Fibroblast of skin of back (primary cell): ENCODE measurements at regions not wholly inside any gene's neighbourhood (a gene's known extent, or its start where the extent isn't known, plus 50 kb on each side); places are given as distances from the start of the nearest gene placed in this dataset.
"Not testable (repeated sequence)": the region's sequence is repeated elsewhere in the genome, so short reads cannot be mapped to it uniquely, and the experiment has no call there.

Experiments used
- DNase-seq: peaks from one replicate; pipeline ENCODE4 v3.0.0-alpha.2; 2013

DNA sequence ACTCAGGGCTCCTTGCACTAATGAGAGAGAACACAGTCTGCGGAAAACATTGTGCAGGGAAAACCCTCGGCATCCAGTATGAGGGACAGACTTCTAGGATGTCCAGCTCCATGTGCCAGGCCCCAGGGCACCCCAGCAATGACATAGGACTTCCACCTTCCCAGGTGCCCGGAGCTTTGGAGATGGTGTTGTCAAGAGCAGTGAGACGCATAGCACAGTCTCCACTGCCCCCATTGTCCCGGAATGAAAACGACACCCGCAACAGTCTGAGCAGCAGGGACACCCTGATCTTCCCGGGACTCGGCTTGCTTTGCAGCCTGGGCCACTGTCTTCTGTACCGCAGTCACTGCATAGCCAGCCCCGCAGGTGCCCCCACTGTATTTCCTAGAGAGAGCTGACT, 339.2 kb upstream of the ADARB2 start:
- DNase-seq, result no peak

DNA sequence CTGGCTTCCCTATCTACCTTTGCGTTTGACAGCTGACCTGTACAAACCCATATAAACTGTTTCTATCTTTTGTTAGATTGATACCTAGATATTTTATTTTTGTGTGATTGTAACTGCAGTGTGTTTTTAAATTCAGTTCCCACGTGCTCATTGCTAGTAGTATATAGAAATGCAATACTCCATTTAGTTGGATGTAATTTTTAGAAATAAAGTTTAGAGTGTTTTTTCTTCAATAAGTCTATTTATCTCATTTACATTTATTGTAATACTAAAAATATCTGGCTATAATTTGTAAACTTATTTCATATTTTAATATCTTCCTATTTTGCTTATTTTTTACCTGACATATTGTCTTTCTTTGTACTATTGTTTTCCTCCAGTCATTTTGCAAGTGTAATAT, 329.7 kb upstream of the ADARB2 start:
- no peak for DNase-seq

- DNase-seq, result no peak
Measured at GRCh38 chr10:2054728-2055127, 317.4 kb upstream of the ADARB2 start.

DNA sequence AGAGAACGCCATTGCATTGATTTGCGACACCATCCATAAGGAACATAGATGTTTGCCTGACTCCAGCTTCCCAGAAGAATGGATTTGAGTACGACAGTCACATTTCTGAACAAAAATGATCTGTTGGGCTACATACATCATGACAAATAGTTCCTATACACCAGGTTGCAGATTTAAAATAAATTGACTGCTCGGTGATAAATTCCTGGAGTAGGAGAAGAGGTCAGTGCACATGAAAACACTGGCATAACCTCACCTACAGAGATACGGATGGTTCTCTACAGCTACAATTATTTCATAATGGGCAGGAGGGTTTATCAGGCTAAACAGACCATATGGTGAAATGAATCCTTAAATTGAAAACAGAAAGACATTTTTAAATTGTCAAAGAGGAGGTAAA, 316.5 kb upstream of the ADARB2 start:
- no peak for DNase-seq

- no peak for DNase-seq
Measured at GRCh38 chr10:2051108-2051507, 313.8 kb upstream of the ADARB2 start.

DNA sequence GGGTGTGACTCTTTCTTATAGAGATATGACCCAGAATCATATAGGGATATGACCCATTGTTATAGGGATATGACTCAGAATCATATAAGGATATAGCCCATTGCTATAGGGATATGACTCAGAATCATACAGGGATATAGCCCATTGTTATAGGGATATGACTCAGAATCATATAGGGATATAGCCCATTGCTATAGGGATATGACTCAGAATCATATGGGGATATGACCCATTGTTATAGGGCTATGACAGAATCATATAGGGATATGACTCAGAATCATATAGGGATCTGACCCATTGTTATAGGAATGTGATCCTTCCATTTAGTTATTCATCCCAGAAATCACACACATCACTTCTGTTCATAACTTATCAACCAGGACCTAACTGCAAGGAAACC, 312.2 kb upstream of the ADARB2 start:
- DNase-seq, result no peak

DNA sequence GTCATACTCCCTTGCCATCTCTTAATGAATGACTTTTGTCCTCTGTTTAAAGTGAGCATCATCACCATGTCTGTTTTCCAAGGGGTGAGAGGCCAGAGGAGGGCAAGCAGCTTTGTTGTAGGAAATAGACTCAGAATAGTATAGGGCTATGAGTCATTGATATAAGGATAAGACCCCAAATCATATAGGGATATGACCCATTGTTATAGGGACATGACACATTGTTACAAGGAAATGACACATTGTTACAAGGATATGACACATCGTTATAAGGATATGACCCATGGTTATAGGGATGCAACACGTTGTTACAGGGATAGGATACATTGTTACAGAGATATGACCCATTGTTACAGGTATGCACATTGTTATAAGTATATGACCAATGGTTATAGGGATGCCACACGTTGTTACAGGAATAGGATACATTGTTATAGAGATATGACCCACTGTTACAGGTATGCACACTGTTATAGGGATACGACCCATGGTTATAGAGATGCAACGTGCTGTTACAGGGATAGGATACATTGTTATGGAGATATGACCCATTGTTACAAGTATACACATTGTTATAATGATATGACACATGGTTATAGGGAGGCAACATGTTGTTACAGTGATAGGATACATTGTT, 311.1 kb upstream of the ADARB2 start:
- DNase-seq, result no peak

GRCh38 chr10:2047679-2048078, 310.4 kb upstream of the ADARB2 start:
- no peak for DNase-seq

DNA sequence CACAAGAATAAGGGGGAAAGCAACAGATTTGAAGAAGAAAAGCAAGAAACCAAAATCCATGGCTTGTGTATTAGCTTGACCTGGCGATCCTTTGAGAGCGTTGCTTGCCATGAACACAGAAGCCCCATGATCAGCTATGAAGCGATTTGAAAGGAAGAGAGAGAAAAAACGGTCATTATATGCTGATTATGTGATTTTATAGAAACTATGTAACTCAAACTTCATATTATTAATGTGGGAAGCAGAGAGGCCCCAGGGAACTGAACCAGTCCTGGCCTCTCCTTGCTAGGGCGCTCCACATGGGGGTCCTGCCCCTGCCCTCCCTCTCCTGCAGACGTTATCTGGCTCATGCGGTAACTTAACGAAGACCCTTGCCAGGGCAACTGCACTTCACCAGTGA, 306.1 kb upstream of the ADARB2 start:
- no peak for DNase-seq

DNA sequence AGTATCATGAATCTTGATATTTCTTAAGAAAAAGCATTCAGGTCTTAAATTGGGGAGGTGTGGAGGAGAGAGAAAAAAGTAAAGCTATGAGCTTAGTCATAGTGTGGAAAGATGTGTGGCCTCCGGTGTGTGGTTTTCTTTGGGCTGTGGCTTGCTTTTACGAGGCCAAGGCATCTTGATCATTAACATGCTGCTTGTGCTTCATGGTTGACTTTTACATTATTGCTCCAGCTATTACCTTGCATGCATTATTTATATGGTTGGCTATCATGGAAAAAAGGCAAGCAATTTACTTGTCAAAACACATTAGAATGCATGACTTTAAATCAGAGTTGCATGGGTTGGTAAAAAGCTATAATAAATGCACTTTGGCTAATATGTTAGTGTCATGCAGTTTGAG, 300.7 kb upstream of the ADARB2 start:
- DNase-seq, result no peak

- no peak for DNase-seq
Measured at GRCh38 chr10:2037246-2037645, 299.9 kb upstream of the ADARB2 start.

- no peak for DNase-seq
Measured at GRCh38 chr10:2036209-2036608, 298.9 kb upstream of the ADARB2 start.

DNA sequence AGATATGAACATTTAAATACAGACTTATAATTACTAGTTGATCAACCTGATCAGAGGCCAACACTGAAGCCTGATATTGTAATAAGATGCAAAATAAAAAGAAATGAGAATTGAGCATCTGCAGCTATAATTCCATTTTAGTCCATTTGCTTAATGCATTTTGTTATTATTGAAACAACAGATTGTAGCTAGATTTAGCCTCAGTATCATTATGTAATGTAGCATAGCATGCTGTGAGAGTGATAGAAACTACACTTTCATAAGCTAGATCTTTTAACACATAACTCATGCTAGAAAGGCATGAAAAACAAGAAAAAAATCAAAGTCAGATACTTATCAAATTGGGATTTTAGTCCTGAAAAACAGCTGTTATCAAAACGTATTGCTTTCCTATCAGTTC, 292.7 kb upstream of the ADARB2 start:
- no peak for DNase-seq

- no peak for DNase-seq
Measured at GRCh38 chr10:2026936-2027335, 289.6 kb upstream of the ADARB2 start.

- not testable (repeated sequence) for DNase-seq
Measured at GRCh38 chr10:2024750-2025149, 287.4 kb upstream of the ADARB2 start.

- DNase-seq, result no peak
Measured at GRCh38 chr10:2023687-2024086, 286.4 kb upstream of the ADARB2 start.

- DNase-seq, result no peak
Measured at GRCh38 chr10:2022401-2022800, 285.1 kb upstream of the ADARB2 start.

GRCh38 chr10:2020836-2021235, 283.5 kb upstream of the ADARB2 start:
- DNase-seq, result no peak

GRCh38 chr10:2019803-2020202, 282.5 kb upstream of the ADARB2 start:
- no peak for DNase-seq

- DNase-seq, result no peak
Measured at GRCh38 chr10:2019281-2019680, 282.0 kb upstream of the ADARB2 start.

DNA sequence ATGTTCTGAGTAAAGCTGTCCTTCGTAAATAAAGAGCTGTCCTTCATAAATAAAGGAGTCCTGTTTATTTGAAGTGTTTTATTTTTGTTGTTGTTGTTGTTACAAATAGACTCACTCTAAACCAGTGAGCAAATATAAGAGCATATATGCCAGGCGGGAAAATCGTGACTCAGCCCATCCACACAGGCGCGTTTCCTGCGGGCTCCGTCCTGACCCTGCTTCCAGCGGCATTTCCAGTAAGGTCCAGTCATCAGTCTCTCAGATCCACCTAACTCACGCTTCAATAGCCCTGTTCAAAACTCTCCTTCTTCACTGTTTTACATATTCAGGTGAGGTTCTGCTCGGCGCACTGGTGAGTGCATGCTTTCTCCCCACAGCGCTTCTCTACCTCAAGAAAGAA, 277.2 kb upstream of the ADARB2 start:
- DNase-seq, result no peak

DNA sequence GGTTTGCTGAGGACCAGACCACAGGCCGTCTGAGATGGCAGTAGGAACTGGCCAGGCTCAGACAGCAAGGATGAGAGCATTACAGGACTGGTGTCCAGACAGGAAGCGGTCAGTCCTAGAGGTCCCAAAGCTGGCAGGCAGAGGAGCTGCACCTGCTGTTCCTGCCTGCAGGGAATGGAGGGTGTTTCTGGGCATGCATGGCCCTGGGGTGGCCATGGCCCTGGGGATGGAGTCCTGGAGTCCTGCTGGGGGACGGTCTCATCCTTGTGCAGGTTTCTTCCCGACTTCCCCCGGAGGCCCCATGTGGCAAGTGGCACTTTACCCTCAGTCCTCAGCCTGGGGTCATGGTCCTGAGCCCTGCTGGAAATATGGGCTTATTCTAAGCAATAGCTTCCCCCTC, 274.9 kb upstream of the ADARB2 start:
- DNase-seq, result no peak

DNA sequence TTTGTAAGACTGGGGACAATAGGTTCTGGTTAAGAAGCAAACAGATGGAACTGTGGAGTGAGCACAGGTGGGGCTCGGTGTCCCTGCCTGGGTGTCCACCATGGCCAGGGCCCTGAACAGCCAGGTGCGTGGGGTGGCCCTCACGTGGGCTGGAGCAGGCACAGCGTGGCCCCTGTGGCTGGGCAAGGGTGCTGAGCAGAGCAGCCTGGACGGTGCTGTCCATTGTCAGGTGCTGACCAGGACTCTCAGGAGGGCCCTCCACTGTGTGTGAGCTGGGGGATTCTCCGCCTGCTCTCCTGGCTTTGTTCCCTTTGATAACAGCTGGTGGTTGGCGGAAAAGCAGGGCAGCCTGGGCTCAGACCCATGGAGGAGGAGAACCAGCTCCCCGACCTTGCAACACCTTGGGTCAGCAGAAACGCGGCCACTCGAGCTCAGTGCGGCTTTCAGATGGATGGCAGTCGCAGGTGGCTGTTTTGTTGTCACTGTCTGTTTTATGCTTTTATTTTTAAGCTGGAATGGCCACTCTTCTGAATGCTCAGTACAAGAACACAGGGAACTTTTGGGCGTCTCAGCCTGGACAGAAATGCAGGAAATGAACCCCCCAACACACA, 273.9 kb upstream of the ADARB2 start:
- no peak for DNase-seq

- DNase-seq, result no peak
Measured at GRCh38 chr10:2005546-2005945, 268.2 kb upstream of the ADARB2 start.

- DNase-seq, result no peak
Measured at GRCh38 chr10:1992930-1993329, 255.6 kb upstream of the ADARB2 start.
